DND-41 (cell line): ENCODE measurements at regions not wholly inside any gene's neighbourhood (a gene's known extent, or its start where the extent isn't known, plus 50 kb on each side); places are given as distances from the start of the nearest gene placed in this dataset.

ENCODE experiments used
- ATAC-seq: fragments of 200-7000 bp; cut with Tn5 transposase; 3 replicates; pipeline ENCODE4 v1.9.1; 2021; ENCODE audit warnings: low read depth; ENCODE audit not compliant: insufficient read depth
- DNase-seq: peaks from one replicate; pipeline ENCODE4 v3.0.0-alpha.2; 2020
- H2AFZ ChIP-seq: 2 replicates; pipeline ENCODE4 v1.6.0; 2012; ENCODE audit warnings: low read depth, low read length
- H3K27ac ChIP-seq: 2 replicates; pipeline ENCODE4 v1.5.1; 2012; ENCODE audit warnings: low read length, inconsistent platforms
- H3K27me3 ChIP-seq: fragments of 200-600 bp; sonication (generic); 2 replicates; pipeline ENCODE4 v1.6.0; 2012; ENCODE audit warnings: low read length, mild to moderate bottlenecking, inconsistent platforms; ENCODE audit not compliant: insufficient read depth, poor library complexity
- H3K36me3 ChIP-seq: 2 replicates; pipeline ENCODE4 v1.5.1; 2012; ENCODE audit warnings: low read length, inconsistent platforms; ENCODE audit not compliant: insufficient read depth
- H3K4me1 ChIP-seq: 2 replicates; pipeline ENCODE4 v1.5.1; 2012; ENCODE audit warnings: mild to moderate bottlenecking, low read length; ENCODE audit not compliant: insufficient read depth
- H3K4me2 ChIP-seq: 2 replicates; pipeline ENCODE4 v1.6.0; 2012; ENCODE audit warnings: mild to moderate bottlenecking, moderate library complexity, low read length, inconsistent platforms; ENCODE audit not compliant: insufficient read depth
- H3K4me3 ChIP-seq, 2 experiments: fragments of 200-600 bp in 1 of 2; shearing (Covaris generic) in 1 of 2; 2 replicates each; pipeline ENCODE4 v1.5.1; 2012 to 2016; ENCODE audit warnings: inconsistent platforms in 2 of 2, low read length in 2 of 2, mild to moderate bottlenecking in 2 of 2, low read depth in 1 of 2, moderate library complexity in 1 of 2
- H3K79me2 ChIP-seq: 2 replicates; pipeline ENCODE4 v1.6.0; 2012; ENCODE audit warnings: low read length, inconsistent platforms; ENCODE audit not compliant: insufficient read depth
- H3K9ac ChIP-seq: 2 replicates; pipeline ENCODE4 v1.6.0; 2012; ENCODE audit warnings: low read depth, mild to moderate bottlenecking, inconsistent platforms, low read length, moderate library complexity
- H3K9me3 ChIP-seq: 2 replicates; pipeline ENCODE4 v1.5.1; 2012; ENCODE audit warnings: low read length, moderate library complexity, mild to moderate bottlenecking, inconsistent platforms; ENCODE audit not compliant: insufficient read depth, severe bottlenecking
- H4K20me1 ChIP-seq: 2 replicates; pipeline ENCODE4 v1.6.0; 2012; ENCODE audit warnings: low read length; ENCODE audit not compliant: insufficient read depth
- EZH2 ChIP-seq: IDR thresholded peaks from 3 replicates; pipeline ENCODE4 v1.6.1; 2012; ENCODE audit warnings: borderline replicate concordance, low read depth, mild to moderate bottlenecking, moderate library complexity, low read length, inconsistent platforms; ENCODE audit not compliant: severe bottlenecking
- TF ChIP-seq, protein P1 (sequence below): IDR thresholded peaks from 2 replicates; pipeline ENCODE4 v1.5.1; 2012; ENCODE audit warnings: borderline replicate concordance, low read length, moderate library complexity, mild to moderate bottlenecking; ENCODE audit not compliant: poor library complexity, severe bottlenecking; ENCODE audit errors: extremely low read depth

DNA sequence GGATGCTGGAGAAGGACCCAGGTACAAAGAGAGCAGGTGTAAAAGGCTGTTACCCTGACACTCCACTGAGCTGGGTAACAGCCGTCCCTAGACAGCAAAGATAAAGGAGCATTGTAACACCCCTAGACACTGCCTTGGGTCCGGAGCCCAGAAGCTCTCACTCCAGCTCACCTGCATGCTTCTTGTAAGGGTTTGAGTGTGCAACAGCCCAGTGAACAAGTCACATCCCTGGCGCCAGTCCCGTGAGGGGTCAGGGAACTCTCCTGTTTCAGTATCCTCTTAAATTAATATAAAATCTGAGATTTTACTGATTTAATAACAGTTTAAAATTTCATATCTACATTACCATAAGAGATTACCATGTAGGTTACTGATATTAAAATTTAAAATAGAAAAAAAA lies 124.8 kb upstream of the LMO3 start:
- no peak overlapping the region for H3K9ac ChIP-seq
- H4K20me1 ChIP-seq = no peaks in the 10 kb centered on the region
- no peaks in the 10 kb centered on the region for H3K27me3 ChIP-seq
- no peak overlapping the region for H2AFZ ChIP-seq
- DNase-seq (no peak), ATAC-seq (no peak)
- no peak overlapping the region for H3K4me2 ChIP-seq
- H3K4me1 ChIP-seq = no peaks in the 10 kb centered on the region
- TF ChIP-seq EZH2 = no peak
- TF ChIP-seq, protein P1, sequence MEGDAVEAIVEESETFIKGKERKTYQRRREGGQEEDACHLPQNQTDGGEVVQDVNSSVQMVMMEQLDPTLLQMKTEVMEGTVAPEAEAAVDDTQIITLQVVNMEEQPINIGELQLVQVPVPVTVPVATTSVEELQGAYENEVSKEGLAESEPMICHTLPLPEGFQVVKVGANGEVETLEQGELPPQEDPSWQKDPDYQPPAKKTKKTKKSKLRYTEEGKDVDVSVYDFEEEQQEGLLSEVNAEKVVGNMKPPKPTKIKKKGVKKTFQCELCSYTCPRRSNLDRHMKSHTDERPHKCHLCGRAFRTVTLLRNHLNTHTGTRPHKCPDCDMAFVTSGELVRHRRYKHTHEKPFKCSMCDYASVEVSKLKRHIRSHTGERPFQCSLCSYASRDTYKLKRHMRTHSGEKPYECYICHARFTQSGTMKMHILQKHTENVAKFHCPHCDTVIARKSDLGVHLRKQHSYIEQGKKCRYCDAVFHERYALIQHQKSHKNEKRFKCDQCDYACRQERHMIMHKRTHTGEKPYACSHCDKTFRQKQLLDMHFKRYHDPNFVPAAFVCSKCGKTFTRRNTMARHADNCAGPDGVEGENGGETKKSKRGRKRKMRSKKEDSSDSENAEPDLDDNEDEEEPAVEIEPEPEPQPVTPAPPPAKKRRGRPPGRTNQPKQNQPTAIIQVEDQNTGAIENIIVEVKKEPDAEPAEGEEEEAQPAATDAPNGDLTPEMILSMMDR = no peak
- no peaks in the 10 kb centered on the region for H3K9me3 ChIP-seq
- H3K4me3 ChIP-seq = no peak overlapping the region
- no peaks in the 10 kb centered on the region for H3K79me2 ChIP-seq
- H3K36me3 ChIP-seq = no peaks in the 10 kb centered on the region
- H3K27ac ChIP-seq = no peak overlapping the region

DNA sequence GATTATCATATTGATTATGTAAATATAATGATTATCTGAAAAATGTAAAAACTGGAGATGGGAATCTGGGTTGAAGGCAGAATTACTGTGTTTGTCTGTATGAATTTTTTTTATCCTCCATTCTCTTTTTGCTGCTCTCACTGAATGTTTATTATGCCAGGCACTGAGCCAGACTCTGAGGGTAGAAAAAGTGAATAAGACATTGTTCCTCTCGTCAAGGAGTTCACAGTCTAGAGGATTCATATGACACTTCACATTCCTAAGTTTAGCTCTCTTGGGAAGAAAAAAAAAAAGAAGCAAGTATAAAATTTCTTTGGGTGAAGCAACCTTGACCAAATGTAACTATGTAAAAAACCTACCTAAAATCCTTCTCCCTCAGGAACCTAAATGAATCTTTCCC lies 120.9 kb upstream of the LMO3 start:
- no peak for ATAC-seq
- Histone ChIP-seq H2AFZ (no peak overlapping the region), H3K27ac (no peak overlapping the region)

GRCh38 chr12:16719713-16720416 lies 113.9 kb upstream of the LMO3 start:
- Histone ChIP-seq H2AFZ (no peak overlapping the region), H3K9ac (no peak overlapping the region), H3K79me2 (no peaks in the 10 kb centered on the region), H4K20me1 (no peaks in the 10 kb centered on the region), H3K4me1 (no peaks in the 10 kb centered on the region), H3K4me3 (no peak overlapping the region), H3K27me3 (no peaks in the 10 kb centered on the region), H3K9me3 (no peaks in the 10 kb centered on the region), H3K4me2 (no peak overlapping the region), H3K27ac (no peak overlapping the region), H3K36me3 (no peaks in the 10 kb centered on the region)
- ATAC-seq (no peak), DNase-seq (no peak)
- no peak for TF ChIP-seq EZH2
- TF ChIP-seq, protein P1 = no peak

More for the DNA sequence above, 120.9 kb upstream of the LMO3 start:
- Histone ChIP-seq H3K9me3 (no peaks in the 10 kb centered on the region), H3K4me1 (no peaks in the 10 kb centered on the region), H3K9ac (no peak overlapping the region), H3K4me3 (no peak overlapping the region), H3K27me3 (no peaks in the 10 kb centered on the region), H3K79me2 (no peaks in the 10 kb centered on the region), H3K36me3 (no peaks in the 10 kb centered on the region), H4K20me1 (no peaks in the 10 kb centered on the region), H3K4me2 (no peak overlapping the region)
- no peak for DNase-seq
- no peak for TF ChIP-seq EZH2
- TF ChIP-seq, protein P1 = no peak
